ENCODE measurements at regions not wholly inside any gene's neighbourhood (a gene's known extent, or its start where the extent isn't known, plus 50 kb on each side); places are given as distances from the start of the nearest gene placed in this dataset.

DNA sequence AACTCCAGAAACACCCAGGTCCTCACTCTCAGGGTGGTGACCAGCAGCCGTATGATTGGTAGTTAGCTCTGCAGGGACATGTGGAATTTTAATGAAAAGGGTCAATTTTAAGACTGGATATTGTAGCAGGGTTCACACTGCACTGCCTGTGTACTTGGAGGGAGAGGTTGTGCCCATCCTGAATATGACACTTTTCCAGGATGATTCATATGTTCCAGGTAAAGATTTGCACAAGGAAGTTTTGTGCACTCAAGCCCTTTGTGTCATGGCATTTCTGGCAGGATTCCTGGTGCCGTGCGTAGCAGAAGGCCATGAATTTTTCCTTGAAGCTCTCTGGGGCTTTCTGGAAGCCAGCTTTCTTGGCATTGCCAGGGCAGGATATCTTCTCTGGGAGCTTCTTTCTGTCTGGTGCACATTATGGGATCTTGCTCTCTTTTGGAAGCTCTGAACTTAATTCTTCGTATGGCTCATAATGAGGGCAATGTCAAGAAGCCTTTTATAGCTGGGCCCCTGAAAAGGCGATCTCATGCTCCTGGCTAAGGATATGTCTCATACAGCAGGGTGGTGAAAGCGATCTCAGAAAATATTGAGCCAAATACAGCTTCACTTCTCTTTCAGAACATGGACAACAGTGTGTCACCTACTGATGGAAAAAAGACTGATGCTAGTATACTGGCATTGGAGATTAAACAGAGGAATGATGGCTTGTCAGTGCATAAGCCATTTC is 1133.9 kb downstream of the AACS start:
- Histone ChIP-seq H3K4me3 (no peak overlapping the region), H3K36me3 (ENCODE audit: low read depth) (no peaks in the 10 kb centered on the region), H3K27me3 (ENCODE audit: insufficient read depth, low read depth) (no peaks in the 10 kb centered on the region), H3K9me2 (ENCODE audit: insufficient read depth) (no peaks in the 10 kb centered on the region), H4K20me1 (ENCODE audit: insufficient read depth) (no peaks in the 10 kb centered on the region), H3K27ac (no peak overlapping the region), H3K4me1 (replicated peaks; ENCODE audit: insufficient read depth) (no peaks in the 10 kb centered on the region), H3K9me3 (ENCODE audit: insufficient read depth, low read depth) (no peaks in the 10 kb centered on the region), H2AFZ (no peak overlapping the region), H3F3A (ENCODE audit: insufficient read depth, low read depth) (no peaks in the 10 kb centered on the region), H3K4me2 (no peak overlapping the region), H3K79me2 (ENCODE audit: low read depth) (no peaks in the 10 kb centered on the region)
- no peak for TF ChIP-seq EZH2 (IDR thresholded peaks at IDR 0.05; ENCODE audit: low read depth)
- TF ChIP-seq, protein P1, sequence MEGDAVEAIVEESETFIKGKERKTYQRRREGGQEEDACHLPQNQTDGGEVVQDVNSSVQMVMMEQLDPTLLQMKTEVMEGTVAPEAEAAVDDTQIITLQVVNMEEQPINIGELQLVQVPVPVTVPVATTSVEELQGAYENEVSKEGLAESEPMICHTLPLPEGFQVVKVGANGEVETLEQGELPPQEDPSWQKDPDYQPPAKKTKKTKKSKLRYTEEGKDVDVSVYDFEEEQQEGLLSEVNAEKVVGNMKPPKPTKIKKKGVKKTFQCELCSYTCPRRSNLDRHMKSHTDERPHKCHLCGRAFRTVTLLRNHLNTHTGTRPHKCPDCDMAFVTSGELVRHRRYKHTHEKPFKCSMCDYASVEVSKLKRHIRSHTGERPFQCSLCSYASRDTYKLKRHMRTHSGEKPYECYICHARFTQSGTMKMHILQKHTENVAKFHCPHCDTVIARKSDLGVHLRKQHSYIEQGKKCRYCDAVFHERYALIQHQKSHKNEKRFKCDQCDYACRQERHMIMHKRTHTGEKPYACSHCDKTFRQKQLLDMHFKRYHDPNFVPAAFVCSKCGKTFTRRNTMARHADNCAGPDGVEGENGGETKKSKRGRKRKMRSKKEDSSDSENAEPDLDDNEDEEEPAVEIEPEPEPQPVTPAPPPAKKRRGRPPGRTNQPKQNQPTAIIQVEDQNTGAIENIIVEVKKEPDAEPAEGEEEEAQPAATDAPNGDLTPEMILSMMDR (conservative IDR thresholded peaks at IDR 0.05): no peak
- DNase-seq: peak in 1 of 2 experiments; percentile 48
- BruUV-seq (replicated peaks): no TSS peak
- ChIA-PET POLR2A (ENCODE audit: unreplicated experiment) (interaction anchor here (0.5 kb wide), 1 partner anchor 255 kb away, joined by 3 read pairs; no protein-coding TSS in a partner anchor), CTCF (no interaction called here)
- intact Hi-C loops (cut with micrococcal nuclease; ENCODE audit: unreplicated experiment): no loop called here

DNA sequence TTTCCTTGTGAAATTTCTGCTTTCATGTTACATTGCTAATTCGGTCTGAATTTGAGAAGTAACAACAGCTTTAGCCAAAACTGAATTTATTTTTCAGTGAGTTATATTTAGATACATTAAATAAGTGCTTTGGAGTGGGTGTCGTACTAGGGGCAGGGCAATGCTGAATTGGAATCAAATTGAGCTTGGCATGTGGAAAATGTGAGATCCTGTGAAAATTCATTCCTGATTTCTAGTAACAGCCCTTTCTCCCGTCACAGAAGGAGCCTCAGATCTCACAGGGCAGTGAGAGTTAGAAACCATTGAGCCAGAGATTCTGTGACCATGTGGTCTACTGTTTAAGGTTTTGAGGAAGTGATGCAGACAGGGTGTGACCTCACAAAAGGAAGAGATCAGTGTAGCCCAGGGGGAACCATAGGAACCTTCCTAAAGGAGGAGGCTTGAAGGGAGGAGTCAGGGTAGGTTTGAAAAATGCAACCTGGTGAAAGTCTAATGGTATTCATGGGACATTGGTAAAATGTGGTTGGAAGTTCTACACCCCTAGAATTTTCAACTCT is 1136.8 kb downstream of the AACS start:
- no peaks in the 10 kb centered on the region for H3K27me3 ChIP-seq (ENCODE audit: insufficient read depth, low read depth)
- no peaks in the 10 kb centered on the region for H4K20me1 ChIP-seq (ENCODE audit: insufficient read depth)
- H3K4me2 ChIP-seq: no peak overlapping the region
- H3K27ac ChIP-seq: no peak overlapping the region
- H3K4me3 ChIP-seq: no peak overlapping the region
- H3K9me3 ChIP-seq (ENCODE audit: insufficient read depth, low read depth): no peaks in the 10 kb centered on the region
- no peaks in the 10 kb centered on the region for H3K36me3 ChIP-seq (ENCODE audit: low read depth)
- POLR2A ChIA-PET (ENCODE audit: unreplicated experiment): no interaction called here
- intact Hi-C loops (cut with micrococcal nuclease; ENCODE audit: unreplicated experiment): no loop called here
- no peaks in the 10 kb centered on the region for H3K9me2 ChIP-seq (ENCODE audit: insufficient read depth)
- no peaks in the 10 kb centered on the region for H3K79me2 ChIP-seq (ENCODE audit: low read depth)
- DNase-seq: no peak
- TF ChIP-seq, protein P1 (conservative IDR thresholded peaks at IDR 0.05): no peak
- BruUV-seq (replicated peaks): no TSS peak
- H3K4me1 ChIP-seq (replicated peaks; ENCODE audit: insufficient read depth): no peaks in the 10 kb centered on the region
- no peak overlapping the region for H2AFZ ChIP-seq
- H3F3A ChIP-seq (ENCODE audit: insufficient read depth, low read depth): no peaks in the 10 kb centered on the region
- CTCF ChIA-PET: no interaction called here

DNA sequence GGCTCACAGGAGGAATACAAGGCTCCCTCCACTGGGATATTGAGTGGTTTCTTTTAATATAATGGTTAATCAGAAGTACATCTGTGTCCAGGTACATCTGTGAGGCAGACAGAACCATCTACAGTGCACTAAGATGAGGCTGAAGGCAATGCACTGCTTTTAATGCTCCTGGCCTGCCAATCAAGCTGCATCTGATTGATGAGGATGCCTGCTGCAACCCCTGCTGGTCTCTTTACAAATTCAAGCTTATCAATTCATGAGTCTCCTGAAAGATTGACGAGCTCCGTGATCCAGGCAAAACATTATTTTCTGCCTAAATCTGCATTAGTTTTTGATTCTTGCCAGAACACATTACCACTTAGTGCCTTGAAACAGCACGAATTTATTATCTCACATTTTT is 1139.1 kb downstream of the AACS start:
- H3K27me3 ChIP-seq (ENCODE audit: insufficient read depth, low read depth): no peaks in the 10 kb centered on the region
- H4K20me1 ChIP-seq (ENCODE audit: insufficient read depth): no peaks in the 10 kb centered on the region
- TF ChIP-seq, protein P1 (conservative IDR thresholded peaks at IDR 0.05): no peak
- TF ChIP-seq EZH2 (IDR thresholded peaks at IDR 0.05; ENCODE audit: low read depth): no peak
- intact Hi-C loops (cut with micrococcal nuclease; ENCODE audit: unreplicated experiment): no loop called here
- H3K79me2 ChIP-seq (ENCODE audit: low read depth): no peaks in the 10 kb centered on the region
- H3K4me2 ChIP-seq: no peak overlapping the region
- no peaks in the 10 kb centered on the region for H3K9me3 ChIP-seq (ENCODE audit: insufficient read depth, low read depth)
- CTCF ChIA-PET: interaction anchor here (0.6 kb wide), 1 partner anchor 101 kb away, joined by 3 read pairs; no protein-coding TSS in a partner anchor
- no peaks in the 10 kb centered on the region for H3K9me2 ChIP-seq (ENCODE audit: insufficient read depth)
- no peaks in the 10 kb centered on the region for H3K4me1 ChIP-seq (replicated peaks; ENCODE audit: insufficient read depth)
- no peak overlapping the region for H3K27ac ChIP-seq
- no peak overlapping the region for H2AFZ ChIP-seq
- POLR2A ChIA-PET (ENCODE audit: unreplicated experiment): no interaction called here
- no peak overlapping the region for H3K4me3 ChIP-seq
- H3K36me3 ChIP-seq (ENCODE audit: low read depth): no peaks in the 10 kb centered on the region
- BruUV-seq (replicated peaks): no TSS peak
- DNase-seq: no peak
- H3F3A ChIP-seq (ENCODE audit: insufficient read depth, low read depth): no peaks in the 10 kb centered on the region
